Lower leg skin (tissue), 4 donors: ENCODE measurements at regions not wholly inside any gene's neighbourhood (a gene's known extent, or its start where the extent isn't known, plus 50 kb on each side); places are given as distances from the start of the nearest gene placed in this dataset.
"Not testable (repeated sequence)": the region's sequence is repeated elsewhere in the genome, so short reads cannot be mapped to it uniquely, and the experiment has no call there.

ENCODE experiments used
- DNase-seq, 2 donors: peaks; one replicate each; pipeline ENCODE4 v3.0.0-alpha.2; 2019; ENCODE audit warnings: low spot score in 2 of 2
- H3K4me3 ChIP-seq: fragments of 200-600 bp; sonication (generic); 2 replicates; pipeline ENCODE4 v1.5.1; 2017; ENCODE audit warnings: mild to moderate bottlenecking, low read depth; ENCODE audit not compliant: poor library complexity, severe bottlenecking
- CTCF ChIP-seq, 3 donors: fragments of 450-650 bp; IDR thresholded peaks; one replicate each; pipeline ENCODE4 v1.5.1; 2016; ENCODE audit warnings: antibody characterized with exemption in 3 of 3, mild to moderate bottlenecking in 3 of 3, moderate library complexity in 2 of 3
- POLR2A ChIP-seq, 2 donors: fragments of 450-650 bp; IDR thresholded peaks; one replicate each; pipeline ENCODE4 v1.6.1; 2016 to 2017; ENCODE audit warnings: antibody characterized with exemption in 2 of 2, mild to moderate bottlenecking in 1 of 2, moderate library complexity in 1 of 2
- WGBS, 2 donors: methylation state at CpG; one replicate each; pipeline ENCODE4 v1.1.5; 2018; 5-methylcytosine and 5-hydroxymethylcytosine counted together
- intact Hi-C: fragments of 100-400 bp; cut with DNase I; formaldehyde crosslinking; loops from one replicate; pipeline ENCODE4 v1.15.0; 2023; ENCODE audit warnings: low total_unique reads

DNA sequence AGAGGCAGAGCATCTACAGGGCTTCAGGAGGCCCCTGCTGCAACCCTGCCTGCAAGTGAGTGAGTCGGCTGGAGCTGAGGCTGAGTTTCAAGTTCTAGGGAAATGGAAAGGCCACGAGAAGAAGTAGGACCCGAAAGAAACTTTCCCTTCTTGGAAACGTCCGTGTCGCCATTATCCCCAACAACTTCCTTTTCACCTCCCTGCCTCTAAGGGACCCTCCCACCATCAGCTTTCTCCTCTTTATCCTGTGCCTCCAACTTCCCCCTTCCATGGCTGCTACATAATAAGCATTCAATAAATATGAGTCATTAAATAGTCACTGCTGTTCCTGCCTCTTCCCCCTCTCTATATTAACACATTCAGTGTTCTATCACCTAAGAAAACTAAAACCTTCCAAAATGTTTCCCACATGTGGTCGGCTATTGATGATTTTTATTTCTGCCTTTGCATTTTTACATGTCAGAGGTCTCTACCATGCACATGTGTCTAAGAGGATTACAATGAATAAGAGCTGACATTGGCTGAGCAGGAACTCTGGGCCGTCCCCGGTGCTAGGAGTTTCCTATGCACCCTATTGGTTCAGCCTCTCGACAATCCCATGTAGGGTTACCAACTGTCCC lies 115.9 kb upstream of the TNRC6C start:
- H3K4me3 ChIP-seq, result no peak overlapping the region
- TF ChIP-seq CTCF (IDR thresholded peaks at IDR 0.05) (no peak), POLR2A (IDR thresholded peaks at IDR 0.05) (no peak)
- 75 to 83% methylated on average over 10 of the region's 10 CpGs for WGBS, 2 donors
- DNase-seq, result no peak
- intact Hi-C loops, result no loop called here

DNA sequence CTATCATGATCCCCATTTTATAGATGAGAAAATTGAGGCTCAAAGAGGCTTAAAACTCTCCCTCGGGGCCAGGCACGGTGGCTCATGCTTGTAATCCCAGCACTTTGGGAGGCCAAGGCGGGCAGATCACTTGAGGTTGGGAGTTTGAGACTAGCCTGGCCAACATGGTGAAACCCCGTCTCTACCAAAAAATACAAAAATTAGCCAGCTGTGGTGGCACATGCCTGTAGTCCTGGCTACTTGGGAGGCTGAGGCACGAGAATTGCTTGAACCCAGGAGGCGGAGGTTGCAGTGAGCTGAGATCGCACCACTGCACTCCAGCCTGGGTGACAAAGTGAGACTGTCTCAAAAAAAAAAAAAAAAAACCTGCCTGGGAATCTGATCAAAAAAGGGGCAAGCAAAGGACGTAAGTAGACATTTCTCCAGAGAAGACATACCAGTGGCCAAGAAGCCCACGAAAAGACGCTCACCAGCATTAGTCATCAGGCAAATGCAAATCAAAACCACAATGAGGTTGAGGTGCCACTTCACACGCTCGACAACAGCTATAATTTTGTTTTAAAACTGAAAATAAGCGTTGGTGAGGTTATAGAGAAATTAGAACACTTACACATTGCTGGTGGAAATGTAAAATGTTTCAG lies 115.1 kb upstream of the TNRC6C start:
- intact Hi-C loops, DNase-seq, H3K4me3 ChIP-seq: not testable (repeated sequence)
- 72 to 76% methylated on average over 13 of the region's 13 CpGs for WGBS, 2 donors

DNA sequence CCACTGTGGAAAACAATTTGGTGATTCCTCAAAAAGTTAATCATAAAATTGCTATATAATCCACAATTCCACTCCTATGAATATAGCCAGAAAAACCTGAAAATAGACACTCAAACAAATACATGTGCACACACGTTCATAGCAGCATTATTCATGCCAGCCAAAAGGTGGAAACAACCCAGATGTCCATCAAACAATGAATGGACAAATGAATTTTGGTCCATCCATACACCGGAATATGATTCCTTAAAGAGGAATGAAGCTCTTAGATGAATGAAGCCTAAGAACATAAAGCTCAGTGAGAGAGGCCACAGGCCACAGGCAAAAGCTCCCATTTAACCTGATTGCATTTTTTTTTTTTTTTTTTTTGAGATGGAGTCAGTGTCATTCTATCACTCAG lies 114.6 kb upstream of the TNRC6C start:
- DNase-seq, result no peak
- no peak overlapping the region for H3K4me3 ChIP-seq
- WGBS, 2 donors, result 62 to 67% methylated on average over 2 of the region's 2 CpGs
- intact Hi-C loops, result no loop called here
- TF ChIP-seq POLR2A (IDR thresholded peaks at IDR 0.05), result no peak
- TF ChIP-seq CTCF (IDR thresholded peaks at IDR 0.05), result no peak

DNA sequence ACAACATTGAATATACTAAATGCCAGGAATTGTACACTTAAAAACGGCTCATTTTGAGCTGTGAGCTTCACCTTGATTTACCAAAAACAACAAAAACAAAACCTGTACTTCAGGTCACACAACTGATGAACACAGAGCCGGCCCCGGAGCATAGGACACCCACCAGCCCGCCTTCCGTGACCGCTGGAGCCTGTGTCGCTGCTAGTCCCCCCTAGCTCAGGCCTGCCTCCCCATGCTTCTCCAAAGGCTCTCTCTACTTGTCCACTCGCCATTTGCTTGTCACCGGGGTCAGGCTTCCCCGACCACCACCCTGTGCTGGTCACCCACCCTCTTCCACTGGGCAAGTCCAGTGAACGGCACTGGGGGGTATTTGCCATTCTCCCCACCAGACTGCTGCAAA lies 113.8 kb upstream of the TNRC6C start:
- intact Hi-C loops, result no loop called here
- WGBS, 2 donors, result 91% methylated on average over 11 of the region's 11 CpGs
- TF ChIP-seq POLR2A (IDR thresholded peaks at IDR 0.05) (no peak), CTCF (IDR thresholded peaks at IDR 0.05) (no peak)
- no peak overlapping the region for H3K4me3 ChIP-seq
- no peak for DNase-seq

GRCh38 chr17:77845541-77846225 lies 112.8 kb upstream of the TNRC6C start:
- WGBS, 2 donors, result 84 to 86% methylated on average over 19 of the region's 19 CpGs
- TF ChIP-seq CTCF (IDR thresholded peaks at IDR 0.05), result no peak
- TF ChIP-seq POLR2A (IDR thresholded peaks at IDR 0.05), result no peak
- DNase-seq, result no peak
- H3K4me3 ChIP-seq, result no peak overlapping the region
- intact Hi-C loops, result loop anchor here (1.0 kb wide), 1 partner anchor 239 kb away; no protein-coding TSS in a partner anchor

DNA sequence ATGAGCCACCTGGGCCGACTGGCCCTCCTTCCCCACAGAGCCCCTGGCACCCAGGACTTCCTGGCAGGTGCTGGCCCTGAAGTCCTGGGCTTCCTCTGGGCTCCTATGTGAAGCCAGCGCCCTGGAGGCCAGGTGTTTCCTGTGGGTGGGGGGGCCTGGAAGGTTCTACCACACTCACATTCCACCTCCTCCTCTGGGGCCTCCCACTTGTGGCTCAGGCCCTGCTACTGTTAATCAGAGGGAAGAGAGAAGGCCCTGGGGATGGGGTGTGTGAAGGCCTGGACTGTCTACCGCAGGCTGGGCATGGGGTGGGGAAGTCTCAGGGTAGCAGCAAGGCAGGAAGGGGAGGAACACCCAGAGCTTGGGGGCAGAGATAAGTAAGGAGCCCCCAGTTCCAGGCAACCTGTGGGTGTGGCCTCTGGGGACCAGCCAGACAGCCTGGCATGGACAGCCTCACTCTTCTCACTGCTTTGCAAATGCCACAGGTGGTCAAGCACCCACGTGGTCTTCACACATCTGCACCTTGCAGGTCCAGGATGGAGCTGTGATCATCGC lies 111.9 kb upstream of the TNRC6C start:
- no peak for DNase-seq
- TF ChIP-seq CTCF (IDR thresholded peaks at IDR 0.05) (no peak), POLR2A (IDR thresholded peaks at IDR 0.05) (no peak)
- 43 to 50% methylated on average over 5 of the region's 5 CpGs for WGBS, 2 donors
- intact Hi-C loops, result loop anchor here (1.0 kb wide), 1 partner anchor 240 kb away; no protein-coding TSS in a partner anchor
- no peak overlapping the region for H3K4me3 ChIP-seq
